WTC11 (cell line): ENCODE measurements at regions not wholly inside any gene's neighbourhood (a gene's known extent, or its start where the extent isn't known, plus 50 kb on each side); places are given as distances from the start of the nearest gene placed in this dataset.

Source experiments
- ATAC-seq: fragments of 200-7000 bp; cut with Tn5 transposase; 2 replicates; pipeline ENCODE4 v1.10.0; 2021; ENCODE audit warnings: mild to moderate bottlenecking, moderate library complexity
- CTCF ChIA-PET: fragments of 300-600 bp; sonication (Branson Sonifier 250); formaldehyde crosslinking; loops from one replicate; lab custom pipeline; 2021; ENCODE audit warnings: antibody characterized with exemption; lab: Charles Lee
- POLR2A ChIA-PET: fragments of 350-600 bp; sonication (Branson Sonifier 250); formaldehyde crosslinking; loops from one replicate; lab custom pipeline; 2021; ENCODE audit warnings: antibody characterized with exemption; lab: Charles Lee
- DNase-seq: peaks from one replicate; pipeline ENCODE4 v3.0.0; 2021; ENCODE audit warnings: low spot score
- H3K27ac Mint-ChIP-seq: 2 replicates; pipeline ENCODE4 v1.8.0; 2021; ENCODE audit warnings: mixed read lengths
- H3K27me3 Mint-ChIP-seq: 2 replicates; pipeline ENCODE4 v1.8.0; 2021; ENCODE audit warnings: low read depth, mild to moderate bottlenecking, moderate library complexity, mixed read lengths
- H3K36me3 Mint-ChIP-seq: 2 replicates; pipeline ENCODE4 v1.8.0; 2021; ENCODE audit warnings: mixed read lengths
- H3K4me1 Mint-ChIP-seq: 2 replicates; pipeline ENCODE4 v1.8.0; 2022; ENCODE audit warnings: mixed read lengths
- H3K4me3 Mint-ChIP-seq: 2 replicates; pipeline ENCODE4 v1.8.0; 2021; ENCODE audit warnings: mild to moderate bottlenecking, moderate library complexity, mixed read lengths
- H3K9me3 Mint-ChIP-seq: 2 replicates; pipeline ENCODE4 v1.8.0; 2021; ENCODE audit warnings: mixed read lengths
- AR ChIP-seq: fragments of 250-450 bp; sonication (Bioruptor Pico); IDR thresholded peaks from 2 replicates; pipeline ENCODE4 v1.9.0; 2021; ENCODE audit warnings: mild to moderate bottlenecking
- GABPB1 ChIP-seq: sonication (generic); formaldehyde crosslinking; IDR thresholded peaks from 2 replicates; pipeline ENCODE4 v1.8.1; 2023; ENCODE audit warnings: mild to moderate bottlenecking, missing genetic modification reagents
- NFE2L1 ChIP-seq: sonication (generic); formaldehyde crosslinking; IDR thresholded peaks from 2 replicates; pipeline ENCODE4 v1.8.1; 2023; ENCODE audit warnings: missing genetic modification reagents
- SMAD3 ChIP-seq: sonication (generic); formaldehyde crosslinking; IDR thresholded peaks from 2 replicates; pipeline ENCODE4 v1.8.0; 2022; ENCODE audit warnings: missing genetic modification reagents, mild to moderate bottlenecking, borderline replicate concordance
- SMAD4 ChIP-seq: sonication (generic); formaldehyde crosslinking; IDR thresholded peaks from 2 replicates; pipeline ENCODE4 v1.8.0; 2022; ENCODE audit warnings: mild to moderate bottlenecking, missing genetic modification reagents
- USF1 ChIP-seq: sonication (generic); formaldehyde crosslinking; IDR thresholded peaks from 2 replicates; pipeline ENCODE4 v1.8.0; 2022; ENCODE audit warnings: mild to moderate bottlenecking, missing genetic modification reagents
- TF ChIP-seq, protein P1 (sequence below): sonication (generic); formaldehyde crosslinking; IDR thresholded peaks from 2 replicates; pipeline ENCODE4 v1.8.1; 2022; ENCODE audit warnings: missing genetic modification reagents, borderline replicate concordance
- TF ChIP-seq, protein P2 (sequence below): sonication (generic); formaldehyde crosslinking; conservative IDR thresholded peaks from 2 replicates; pipeline ENCODE4 v1.8.1; 2022; ENCODE audit warnings: mild to moderate bottlenecking, missing genetic modification reagents
- TF ChIP-seq, protein P3 (sequence below): sonication (generic); formaldehyde crosslinking; IDR thresholded peaks from 2 replicates; pipeline ENCODE4 v1.8.1; 2023; ENCODE audit warnings: mild to moderate bottlenecking, missing genetic modification reagents, borderline replicate concordance
- TF ChIP-seq, protein P4 (sequence below): sonication (generic); formaldehyde crosslinking; IDR thresholded peaks from 2 replicates; pipeline ENCODE4 v1.8.0; 2022; ENCODE audit warnings: mild to moderate bottlenecking, missing genetic modification reagents
- TF ChIP-seq, protein P5 (sequence below): sonication (generic); formaldehyde crosslinking; IDR thresholded peaks from 2 replicates; pipeline ENCODE4 v1.8.1; 2022; ENCODE audit warnings: mild to moderate bottlenecking, moderate library complexity, missing genetic modification reagents

DNA sequence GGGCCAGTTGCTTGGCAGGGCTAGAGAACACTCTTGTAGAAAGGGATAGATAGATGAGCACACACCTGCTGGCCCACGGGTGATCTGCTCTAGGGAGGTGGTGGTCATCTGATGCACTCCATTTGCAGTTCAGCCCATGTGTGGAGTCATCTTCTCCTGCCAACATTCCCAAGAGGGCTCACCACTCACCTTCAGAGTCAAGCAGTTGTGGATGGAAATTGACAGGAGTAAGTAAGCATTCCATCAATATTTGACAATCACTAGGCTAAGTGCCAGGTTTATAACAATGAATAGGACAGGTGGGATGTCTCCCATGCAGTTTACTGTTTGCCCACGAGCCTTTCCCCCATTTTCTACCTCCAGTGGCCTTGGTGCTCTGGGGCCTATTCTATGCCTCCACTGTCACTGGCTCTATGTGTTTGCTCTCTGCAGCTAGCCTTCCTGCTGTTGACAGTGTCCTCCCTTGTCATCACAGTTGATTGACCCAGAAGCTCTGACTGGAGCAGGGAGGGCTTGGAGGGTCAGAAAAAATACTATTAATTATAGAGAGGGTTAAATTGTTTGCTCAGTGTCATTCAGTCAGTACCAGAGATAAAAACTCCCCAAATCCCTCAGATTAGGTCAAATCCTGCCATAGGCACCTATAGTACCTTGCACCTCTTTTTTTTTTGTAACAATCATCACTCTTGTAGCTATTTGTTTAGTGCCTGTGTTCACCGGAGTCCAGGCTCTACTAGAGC is 134.6 kb upstream of the PZP start:
- CTCF ChIA-PET = interaction anchor here (0.6 to 1.8 kb wide), 5 partner anchors 11 to 36 kb away, joined by 3 to 5 read pairs (median 4); no protein-coding TSS in a partner anchor
- ATAC-seq = no peak
- Mint-ChIP-seq H3K27ac (no peak overlapping the region), H3K4me1 (peaks cover 9% of the 10 kb centered on the region; the same call in 1 of the 2 replicates), H3K9me3 (peaks cover 6% of the 10 kb centered on the region), H3K36me3 (peaks cover 2% of the 10 kb centered on the region; the same call in 1 of the 2 replicates), H3K27me3 (no peaks in the 10 kb centered on the region; the same call in 1 of the 2 replicates), H3K4me3 (no peak overlapping the region)
- POLR2A ChIA-PET = interaction anchor here (0.5 kb wide), 1 partner anchor 260 kb away, joined by 3 read pairs; no protein-coding TSS in a partner anchor
- DNase-seq = no peak
- TF ChIP-seq AR (CRISPR knock-in tag) (no peak), GABPB1 (CRISPR knock-in tag) (no peak)

DNA sequence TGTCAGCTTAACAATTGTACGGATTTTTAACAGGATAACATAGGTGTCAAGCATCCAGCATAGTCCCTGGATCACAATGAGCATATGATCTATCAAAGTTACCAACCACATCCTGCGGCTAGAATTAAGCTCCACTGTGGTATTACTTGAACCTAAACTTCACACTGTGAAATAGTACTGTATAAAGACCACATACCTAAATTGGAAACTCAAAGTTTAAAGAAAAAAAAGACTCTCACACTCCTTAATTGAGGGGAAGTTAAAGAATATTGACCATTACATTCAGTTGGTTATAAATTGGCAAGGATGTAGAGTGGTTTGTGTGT is 133.0 kb upstream of the PZP start:
- TF ChIP-seq, protein P1, sequence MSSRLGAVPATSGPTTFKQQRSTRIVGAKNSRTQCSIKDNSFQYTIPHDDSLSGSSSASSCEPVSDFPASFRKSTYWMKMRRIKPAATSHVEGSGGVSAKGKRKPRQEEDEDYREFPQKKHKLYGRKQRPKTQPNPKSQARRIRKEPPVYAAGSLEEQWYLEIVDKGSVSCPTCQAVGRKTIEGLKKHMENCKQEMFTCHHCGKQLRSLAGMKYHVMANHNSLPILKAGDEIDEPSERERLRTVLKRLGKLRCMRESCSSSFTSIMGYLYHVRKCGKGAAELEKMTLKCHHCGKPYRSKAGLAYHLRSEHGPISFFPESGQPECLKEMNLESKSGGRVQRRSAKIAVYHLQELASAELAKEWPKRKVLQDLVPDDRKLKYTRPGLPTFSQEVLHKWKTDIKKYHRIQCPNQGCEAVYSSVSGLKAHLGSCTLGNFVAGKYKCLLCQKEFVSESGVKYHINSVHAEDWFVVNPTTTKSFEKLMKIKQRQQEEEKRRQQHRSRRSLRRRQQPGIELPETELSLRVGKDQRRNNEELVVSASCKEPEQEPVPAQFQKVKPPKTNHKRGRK (CRISPR knock-in tag) = no peak
- TF ChIP-seq NFE2L1 = no peak
- TF ChIP-seq, protein P2, sequence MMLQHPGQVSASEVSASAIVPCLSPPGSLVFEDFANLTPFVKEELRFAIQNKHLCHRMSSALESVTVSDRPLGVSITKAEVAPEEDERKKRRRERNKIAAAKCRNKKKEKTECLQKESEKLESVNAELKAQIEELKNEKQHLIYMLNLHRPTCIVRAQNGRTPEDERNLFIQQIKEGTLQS (CRISPR knock-in tag) = no peak
- TF ChIP-seq SMAD4 (CRISPR knock-in tag) = no peak
- Mint-ChIP-seq H3K4me1 (peaks cover 3% of the 10 kb centered on the region; the same call in 1 of the 2 replicates), H3K36me3 (peaks cover 13% of the 10 kb centered on the region), H3K9me3 (peaks cover 19% of the 10 kb centered on the region), H3K27me3 (no peaks in the 10 kb centered on the region; the same call in 1 of the 2 replicates), H3K27ac (no peak overlapping the region), H3K4me3 (no peak overlapping the region)
- ChIA-PET POLR2A (no interaction called here), CTCF (interaction anchor here (1.0 to 2.0 kb wide), 5 partner anchors 10 to 37 kb away, joined by 3 to 11 read pairs (median 3); no protein-coding TSS in a partner anchor)
- ATAC-seq = no peak
- no peak for DNase-seq

DNA sequence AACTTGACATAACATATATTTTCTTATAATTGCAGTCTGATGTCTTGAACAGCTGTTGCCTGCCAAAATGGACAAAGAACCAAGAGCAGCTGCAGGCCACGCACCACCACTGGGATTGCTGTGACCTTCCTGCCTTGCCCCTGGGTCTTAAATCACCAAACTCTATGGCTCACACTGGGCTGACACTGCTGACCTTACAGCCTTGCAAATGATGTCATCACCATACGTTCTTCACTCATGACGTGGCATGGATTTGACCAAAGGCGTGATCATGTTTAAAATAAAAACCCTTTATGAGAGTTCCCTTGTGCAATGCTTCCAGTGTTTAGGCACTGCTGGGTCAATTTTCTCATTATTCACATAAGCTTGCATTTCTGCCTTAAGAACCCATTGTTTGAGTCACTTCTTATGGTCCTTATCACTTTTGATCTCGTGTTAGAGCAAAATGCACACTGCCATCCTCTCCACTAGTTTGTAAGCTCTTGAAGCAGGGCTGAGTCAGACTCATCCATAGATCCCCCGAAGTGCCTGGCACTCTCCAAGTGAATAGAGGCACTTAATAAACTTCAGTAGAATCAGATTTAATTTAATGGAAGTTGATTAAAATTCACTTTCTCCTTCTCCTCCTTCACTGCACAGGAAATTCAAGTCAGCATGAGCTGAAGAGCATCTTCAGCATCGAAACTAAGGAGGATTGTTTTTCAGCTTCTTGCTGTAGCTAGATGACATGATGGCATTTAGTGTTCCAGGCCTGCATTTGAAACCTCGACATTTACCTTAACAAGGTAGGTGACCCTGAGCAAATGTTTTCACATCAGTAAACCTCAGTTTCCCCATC is 132.4 kb upstream of the PZP start:
- no peak for DNase-seq
- Mint-ChIP-seq H3K27me3 (no peaks in the 10 kb centered on the region; the same call in 1 of the 2 replicates), H3K9me3 (peaks cover 22% of the 10 kb centered on the region), H3K36me3 (peaks cover 17% of the 10 kb centered on the region), H3K27ac (no peak overlapping the region), H3K4me1 (0 out of 2 replicates have a peak, but pooled peaks cover 3% of the 10 kb centered on the region), H3K4me3 (no peak overlapping the region)
- CTCF ChIA-PET = interaction anchor here (1.0 to 2.0 kb wide), 6 partner anchors 9 to 129 kb away, joined by 3 to 11 read pairs (median 3); no protein-coding TSS in a partner anchor
- TF ChIP-seq, protein P1 (CRISPR knock-in tag) = no peak
- no peak for ATAC-seq
- POLR2A ChIA-PET = no interaction called here

GRCh38 chr12:9337656-9338055 is 129.5 kb upstream of the PZP start:
- ATAC-seq (no peak), DNase-seq (no peak)
- Mint-ChIP-seq H3K27me3 (no peaks in the 10 kb centered on the region; the same call in 1 of the 2 replicates), H3K9me3 (peaks cover 22% of the 10 kb centered on the region), H3K4me3 (no peak overlapping the region), H3K4me1 (no peaks in the 10 kb centered on the region), H3K27ac (no peak overlapping the region), H3K36me3 (peaks cover 24% of the 10 kb centered on the region)
- ChIA-PET POLR2A (no interaction called here), CTCF (no interaction called here)
- TF ChIP-seq USF1 (no peak), SMAD3 (CRISPR knock-in tag) (no peak)
- TF ChIP-seq, protein P3, sequence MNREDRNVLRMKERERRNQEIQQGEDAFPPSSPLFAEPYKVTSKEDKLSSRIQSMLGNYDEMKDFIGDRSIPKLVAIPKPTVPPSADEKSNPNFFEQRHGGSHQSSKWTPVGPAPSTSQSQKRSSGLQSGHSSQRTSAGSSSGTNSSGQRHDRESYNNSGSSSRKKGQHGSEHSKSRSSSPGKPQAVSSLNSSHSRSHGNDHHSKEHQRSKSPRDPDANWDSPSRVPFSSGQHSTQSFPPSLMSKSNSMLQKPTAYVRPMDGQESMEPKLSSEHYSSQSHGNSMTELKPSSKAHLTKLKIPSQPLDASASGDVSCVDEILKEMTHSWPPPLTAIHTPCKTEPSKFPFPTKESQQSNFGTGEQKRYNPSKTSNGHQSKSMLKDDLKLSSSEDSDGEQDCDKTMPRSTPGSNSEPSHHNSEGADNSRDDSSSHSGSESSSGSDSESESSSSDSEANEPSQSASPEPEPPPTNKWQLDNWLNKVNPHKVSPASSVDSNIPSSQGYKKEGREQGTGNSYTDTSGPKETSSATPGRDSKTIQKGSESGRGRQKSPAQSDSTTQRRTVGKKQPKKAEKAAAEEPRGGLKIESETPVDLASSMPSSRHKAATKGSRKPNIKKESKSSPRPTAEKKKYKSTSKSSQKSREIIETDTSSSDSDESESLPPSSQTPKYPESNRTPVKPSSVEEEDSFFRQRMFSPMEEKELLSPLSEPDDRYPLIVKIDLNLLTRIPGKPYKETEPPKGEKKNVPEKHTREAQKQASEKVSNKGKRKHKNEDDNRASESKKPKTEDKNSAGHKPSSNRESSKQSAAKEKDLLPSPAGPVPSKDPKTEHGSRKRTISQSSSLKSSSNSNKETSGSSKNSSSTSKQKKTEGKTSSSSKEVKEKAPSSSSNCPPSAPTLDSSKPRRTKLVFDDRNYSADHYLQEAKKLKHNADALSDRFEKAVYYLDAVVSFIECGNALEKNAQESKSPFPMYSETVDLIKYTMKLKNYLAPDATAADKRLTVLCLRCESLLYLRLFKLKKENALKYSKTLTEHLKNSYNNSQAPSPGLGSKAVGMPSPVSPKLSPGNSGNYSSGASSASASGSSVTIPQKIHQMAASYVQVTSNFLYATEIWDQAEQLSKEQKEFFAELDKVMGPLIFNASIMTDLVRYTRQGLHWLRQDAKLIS (CRISPR knock-in tag) = no peak
- TF ChIP-seq, protein P4, sequence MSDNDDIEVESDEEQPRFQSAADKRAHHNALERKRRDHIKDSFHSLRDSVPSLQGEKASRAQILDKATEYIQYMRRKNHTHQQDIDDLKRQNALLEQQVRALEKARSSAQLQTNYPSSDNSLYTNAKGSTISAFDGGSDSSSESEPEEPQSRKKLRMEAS (CRISPR knock-in tag) = no peak
- TF ChIP-seq, protein P5, sequence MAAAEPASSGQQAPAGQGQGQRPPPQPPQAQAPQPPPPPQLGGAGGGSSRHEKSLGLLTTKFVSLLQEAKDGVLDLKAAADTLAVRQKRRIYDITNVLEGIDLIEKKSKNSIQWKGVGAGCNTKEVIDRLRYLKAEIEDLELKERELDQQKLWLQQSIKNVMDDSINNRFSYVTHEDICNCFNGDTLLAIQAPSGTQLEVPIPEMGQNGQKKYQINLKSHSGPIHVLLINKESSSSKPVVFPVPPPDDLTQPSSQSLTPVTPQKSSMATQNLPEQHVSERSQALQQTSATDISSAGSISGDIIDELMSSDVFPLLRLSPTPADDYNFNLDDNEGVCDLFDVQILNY = no peak
